Activated CD4-positive, alpha-beta T cell treated with anti-CD3 and anti-CD28 coated beads for 36 hours (primary cell): ENCODE measurements at regions not wholly inside any gene's neighbourhood (a gene's known extent, or its start where the extent isn't known, plus 50 kb on each side); places are given as distances from the start of the nearest gene placed in this dataset.

ENCODE experiments used
- ATAC-seq: fragments of 200-7000 bp; cut with Tn5 transposase; one replicate; pipeline ENCODE4 v1.10.0; 2021; ENCODE audit warnings: mild to moderate bottlenecking, moderate library complexity
- CTCF ChIA-PET: fragments of 350-600 bp; sonication (Branson Sonifier 250); formaldehyde crosslinking; loops from one replicate; lab custom pipeline; 2021; ENCODE audit warnings: antibody characterized with exemption; lab: Charles Lee
- POLR2A ChIA-PET: fragments of 350-600 bp; sonication (Branson Sonifier 250); formaldehyde crosslinking; loops from one replicate; lab custom pipeline; 2021; ENCODE audit warnings: antibody characterized with exemption, inconsistent platforms; lab: Charles Lee
- DNase-seq: peaks from one replicate; pipeline ENCODE4 v3.0.0-alpha.2; 2020
- H3K27ac Mint-ChIP-seq: one replicate; pipeline ENCODE4 v1.8.0; 2021; ENCODE audit warnings: mixed read lengths
- H3K27me3 Mint-ChIP-seq: one replicate; pipeline ENCODE4 v1.8.0; 2021; ENCODE audit warnings: mixed read lengths
- H3K36me3 Mint-ChIP-seq: one replicate; pipeline ENCODE4 v1.8.0; 2021; ENCODE audit warnings: low read depth, mixed read lengths
- H3K4me1 Mint-ChIP-seq: one replicate; pipeline ENCODE4 v1.8.0; 2021; ENCODE audit warnings: mixed read lengths
- H3K4me3 Mint-ChIP-seq: one replicate; pipeline ENCODE4 v1.8.0; 2021; ENCODE audit warnings: mild to moderate bottlenecking, moderate library complexity, mixed read lengths
- H3K9me3 Mint-ChIP-seq: one replicate; pipeline ENCODE4 v1.8.0; 2021; ENCODE audit warnings: low read depth, mixed read lengths
- intact Hi-C, 2 experiments: fragments of 100-400 bp; cut with DNase I in 1 of 2; cut with micrococcal nuclease in 1 of 2; formaldehyde crosslinking; loops; one replicate each; pipeline versions ENCODE4 v1.14.2 to v1.15.1; 2022 to 2024; cut with DNase I, micrococcal nuclease

DNA sequence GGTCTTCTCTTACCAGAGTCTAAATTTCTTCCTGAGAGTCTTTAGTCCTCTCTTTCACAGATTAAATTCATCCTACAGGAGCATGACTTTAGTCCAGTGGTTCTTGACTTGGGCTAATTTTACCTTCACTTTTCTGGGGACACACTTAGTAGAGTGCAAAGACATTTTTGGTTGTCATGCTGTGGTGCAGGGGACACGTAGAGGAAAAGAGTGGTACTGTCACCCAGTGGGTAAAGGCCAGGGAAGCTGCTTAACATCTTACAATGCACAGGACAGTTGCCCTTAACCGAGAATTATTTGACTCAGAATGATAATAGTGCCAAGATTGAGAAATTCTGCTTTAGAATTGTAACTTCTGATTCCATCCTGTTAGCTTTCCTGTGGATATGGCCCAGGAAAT lies 772.5 kb upstream of the GRM7 start:
- ATAC-seq = no peak
- no peaks in the 10 kb centered on the region for H3K9me3 Mint-ChIP-seq
- H3K27me3 Mint-ChIP-seq = no peaks in the 10 kb centered on the region
- POLR2A ChIA-PET = no interaction called here
- intact Hi-C loops = no loop called here
- H3K36me3 Mint-ChIP-seq = no peaks in the 10 kb centered on the region
- CTCF ChIA-PET = no interaction called here
- no peak overlapping the region for H3K4me3 Mint-ChIP-seq
- H3K27ac Mint-ChIP-seq = no peak overlapping the region
- H3K4me1 Mint-ChIP-seq = no peaks in the 10 kb centered on the region
- no peak for DNase-seq

DNA sequence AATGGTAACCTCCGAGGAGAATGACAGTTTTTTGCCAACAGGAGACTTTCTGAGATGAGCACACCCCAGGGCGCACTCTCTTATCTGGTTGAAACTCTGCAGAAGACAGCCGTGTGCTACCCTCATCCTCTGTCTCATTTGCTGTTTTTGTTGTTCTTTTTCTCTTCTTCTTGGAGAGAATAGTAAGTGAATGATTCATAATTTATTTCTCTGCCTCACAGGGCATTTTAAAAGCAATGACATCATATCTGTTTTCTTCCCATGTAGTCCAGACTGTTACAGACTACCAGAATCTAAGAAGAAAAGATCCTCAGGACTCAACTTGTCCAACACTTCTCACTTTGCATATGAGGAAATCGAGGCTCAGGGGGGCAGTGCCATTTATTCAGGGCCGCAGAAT lies 771.1 kb upstream of the GRM7 start:
- intact Hi-C loops = no loop called here
- no peaks in the 10 kb centered on the region for H3K9me3 Mint-ChIP-seq
- POLR2A ChIA-PET = no interaction called here

GRCh38 chr3:6091262-6091661 lies 769.7 kb upstream of the GRM7 start:
- DNase-seq (no peak), ATAC-seq (no peak)
- Mint-ChIP-seq H3K27me3 (no peaks in the 10 kb centered on the region), H3K4me3 (no peak overlapping the region), H3K27ac (no peak overlapping the region), H3K4me1 (no peaks in the 10 kb centered on the region), H3K36me3 (no peaks in the 10 kb centered on the region), H3K9me3 (no peaks in the 10 kb centered on the region)
- intact Hi-C loops = no loop called here
- CTCF ChIA-PET = interaction anchor here (1.1 kb wide), 1 partner anchor 9 kb away, joined by 3 read pairs; no protein-coding TSS in a partner anchor
- POLR2A ChIA-PET = no interaction called here

More for the DNA sequence above, 771.1 kb upstream of the GRM7 start:
- no peak for DNase-seq
- Mint-ChIP-seq H3K27me3 (no peaks in the 10 kb centered on the region), H3K4me1 (no peaks in the 10 kb centered on the region), H3K4me3 (no peak overlapping the region), H3K36me3 (no peaks in the 10 kb centered on the region), H3K27ac (no peak overlapping the region)
- CTCF ChIA-PET = interaction anchor here (1.1 kb wide), 1 partner anchor 11 kb away, joined by 3 read pairs; no protein-coding TSS in a partner anchor
- no peak for ATAC-seq

GRCh38 chr3:6095006-6095405 lies 765.9 kb upstream of the GRM7 start:
- no peak overlapping the region for H3K4me3 Mint-ChIP-seq
- ChIA-PET CTCF (no interaction called here), POLR2A (no interaction called here)
- no peaks in the 10 kb centered on the region for H3K4me1 Mint-ChIP-seq
- DNase-seq (no peak), ATAC-seq (no peak)
- intact Hi-C loops = no loop called here
- H3K27ac Mint-ChIP-seq = no peak overlapping the region
- no peaks in the 10 kb centered on the region for H3K9me3 Mint-ChIP-seq
- H3K36me3 Mint-ChIP-seq = no peaks in the 10 kb centered on the region
- no peaks in the 10 kb centered on the region for H3K27me3 Mint-ChIP-seq

DNA sequence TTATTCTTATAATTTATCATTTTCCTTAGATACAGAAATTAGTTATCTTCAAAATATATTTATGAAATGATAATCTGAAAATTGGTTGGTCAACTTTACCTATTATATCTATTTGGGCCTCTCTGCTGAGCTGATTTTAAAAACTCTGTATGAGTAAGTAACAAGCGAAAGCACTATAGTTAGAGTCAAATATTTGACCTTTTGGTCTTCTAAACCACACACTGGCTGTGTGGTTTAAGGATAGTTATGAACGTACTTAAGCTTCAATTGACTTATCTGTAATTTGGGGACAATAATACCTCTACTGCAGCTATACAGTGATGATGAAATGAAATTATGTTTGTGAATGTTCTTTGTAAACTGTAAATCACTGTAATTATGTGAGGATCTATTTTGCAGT lies 763.9 kb upstream of the GRM7 start:
- Mint-ChIP-seq H3K27me3 (no peaks in the 10 kb centered on the region), H3K27ac (no peak overlapping the region), H3K4me3 (no peak overlapping the region), H3K4me1 (no peaks in the 10 kb centered on the region), H3K9me3 (no peaks in the 10 kb centered on the region), H3K36me3 (no peaks in the 10 kb centered on the region)
- ChIA-PET POLR2A (no interaction called here), CTCF (no interaction called here)
- no peak for ATAC-seq
- intact Hi-C loops = no loop called here
- DNase-seq = no peak

DNA sequence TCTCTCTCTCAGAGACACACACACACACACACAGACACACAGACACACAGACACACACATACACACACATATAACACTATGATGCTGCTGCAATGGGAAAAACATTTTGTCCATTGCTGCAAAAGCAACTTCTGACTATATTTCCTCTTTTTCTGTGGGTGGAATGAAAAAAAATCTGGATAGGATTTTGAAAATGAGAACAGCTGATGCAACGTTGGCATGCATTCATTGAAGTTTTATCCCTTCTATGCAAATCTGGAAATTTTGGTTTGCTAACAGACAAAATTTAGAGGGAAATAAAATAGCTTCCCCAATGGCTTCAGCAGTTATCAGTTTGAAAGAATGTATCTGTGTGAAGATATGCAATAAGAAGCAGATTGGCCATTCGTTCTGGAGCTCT lies 763.4 kb upstream of the GRM7 start:
- no peak for ATAC-seq
- Mint-ChIP-seq H3K4me3 (no peak overlapping the region), H3K27me3 (no peaks in the 10 kb centered on the region), H3K27ac (no peak overlapping the region), H3K36me3 (no peaks in the 10 kb centered on the region), H3K4me1 (no peaks in the 10 kb centered on the region), H3K9me3 (no peaks in the 10 kb centered on the region)
- DNase-seq = no peak
- intact Hi-C loops = no loop called here
- ChIA-PET CTCF (no interaction called here), POLR2A (no interaction called here)

- ATAC-seq = no peak
- no peaks in the 10 kb centered on the region for H3K36me3 Mint-ChIP-seq
- no peak overlapping the region for H3K27ac Mint-ChIP-seq
- CTCF ChIA-PET = interaction anchor here (0.7 kb wide), 1 partner anchor 337 kb away, joined by 3 read pairs; no protein-coding TSS in a partner anchor
- H3K9me3 Mint-ChIP-seq = peaks cover 1% of the 10 kb centered on the region
- no peaks in the 10 kb centered on the region for H3K4me1 Mint-ChIP-seq
- intact Hi-C loops = no loop called here
- POLR2A ChIA-PET = no interaction called here
- H3K27me3 Mint-ChIP-seq = no peaks in the 10 kb centered on the region
- no peak overlapping the region for H3K4me3 Mint-ChIP-seq
- DNase-seq = no peak
Measured at GRCh38 chr3:6098516-6099157, 762.3 kb upstream of the GRM7 start.

- ATAC-seq = no peak
- Mint-ChIP-seq H3K4me3 (no peak overlapping the region), H3K9me3 (peaks cover 1% of the 10 kb centered on the region), H3K36me3 (no peaks in the 10 kb centered on the region), H3K27ac (no peak overlapping the region), H3K4me1 (no peaks in the 10 kb centered on the region), H3K27me3 (no peaks in the 10 kb centered on the region)
- ChIA-PET CTCF (interaction anchor here (0.7 kb wide), 1 partner anchor 336 kb away, joined by 3 read pairs; no protein-coding TSS in a partner anchor), POLR2A (interaction anchor here (0.7 kb wide), 1 partner anchor 18 kb away, joined by 3 read pairs; no protein-coding TSS in a partner anchor)
- intact Hi-C loops = no loop called here
- DNase-seq = no peak
Measured at GRCh38 chr3:6099458-6100075, 761.3 kb upstream of the GRM7 start.

GRCh38 chr3:6105187-6105586 lies 755.7 kb upstream of the GRM7 start:
- ATAC-seq (no peak), DNase-seq (no peak)
- Mint-ChIP-seq H3K36me3 (no peaks in the 10 kb centered on the region), H3K27ac (no peak overlapping the region), H3K9me3 (peaks cover 16% of the 10 kb centered on the region), H3K4me3 (no peak overlapping the region), H3K27me3 (no peaks in the 10 kb centered on the region), H3K4me1 (no peaks in the 10 kb centered on the region)
- intact Hi-C loops = no loop called here
- ChIA-PET CTCF (no interaction called here), POLR2A (no interaction called here)

- Mint-ChIP-seq H3K36me3 (no peaks in the 10 kb centered on the region), H3K4me3 (no peak overlapping the region), H3K4me1 (no peaks in the 10 kb centered on the region), H3K27ac (no peak overlapping the region), H3K9me3 (peaks cover 14% of the 10 kb centered on the region), H3K27me3 (no peaks in the 10 kb centered on the region)
- ChIA-PET CTCF (no interaction called here), POLR2A (no interaction called here)
- intact Hi-C loops = no loop called here
- no peak for DNase-seq
- ATAC-seq = no peak
Measured at GRCh38 chr3:6108957-6109356, 752.0 kb upstream of the GRM7 start.

DNA sequence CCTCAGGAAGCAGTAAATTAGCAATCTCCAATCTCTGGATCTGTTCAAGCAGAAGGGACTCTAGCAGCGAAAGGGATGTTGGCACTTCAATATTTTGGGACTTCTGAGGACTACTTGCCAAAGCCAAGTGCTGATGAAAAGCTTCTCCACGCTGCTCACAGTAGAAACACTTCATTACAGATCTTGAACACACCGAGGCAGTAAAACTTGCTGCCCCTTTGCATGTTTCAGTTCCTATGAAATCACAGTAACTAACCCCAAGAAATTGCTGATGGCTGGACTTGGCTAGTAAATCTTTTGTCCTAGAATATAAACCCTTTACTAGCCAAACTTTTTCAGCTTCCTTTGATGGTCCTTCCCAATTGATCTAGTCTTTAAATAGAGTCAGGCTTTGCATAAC lies 750.5 kb upstream of the GRM7 start:
- POLR2A ChIA-PET = no interaction called here
- intact Hi-C loops = no loop called here
- Mint-ChIP-seq H3K27ac (no peak overlapping the region), H3K27me3 (no peaks in the 10 kb centered on the region), H3K4me3 (no peak overlapping the region), H3K9me3 (peaks cover 12% of the 10 kb centered on the region), H3K36me3 (no peaks in the 10 kb centered on the region), H3K4me1 (no peaks in the 10 kb centered on the region)
- CTCF ChIA-PET = no interaction called here
- DNase-seq = no peak
- no peak for ATAC-seq

- Mint-ChIP-seq H3K27ac (no peak overlapping the region), H3K4me3 (no peak overlapping the region), H3K4me1 (no peaks in the 10 kb centered on the region), H3K36me3 (no peaks in the 10 kb centered on the region), H3K27me3 (no peaks in the 10 kb centered on the region), H3K9me3 (peaks cover 8% of the 10 kb centered on the region)
- DNase-seq (no peak), ATAC-seq (no peak)
- ChIA-PET CTCF (no interaction called here), POLR2A (no interaction called here)
- intact Hi-C loops = no loop called here
Measured at GRCh38 chr3:6112546-6112945, 748.4 kb upstream of the GRM7 start.
